ENCODE measurements at regions not wholly inside any gene's neighbourhood (a gene's known extent, or its start where the extent isn't known, plus 50 kb on each side); places are given as distances from the start of the nearest gene placed in this dataset.

GRCh38 chr13:110097013-110097412, 209.9 kb downstream of the COL4A1 start:
- no peak for DNase-seq (ENCODE audit: low read depth, low spot score)

- no peak for DNase-seq (ENCODE audit: low read depth, low spot score)
Measured at GRCh38 chr13:110092831-110093247, 214.1 kb downstream of the COL4A1 start.

DNA sequence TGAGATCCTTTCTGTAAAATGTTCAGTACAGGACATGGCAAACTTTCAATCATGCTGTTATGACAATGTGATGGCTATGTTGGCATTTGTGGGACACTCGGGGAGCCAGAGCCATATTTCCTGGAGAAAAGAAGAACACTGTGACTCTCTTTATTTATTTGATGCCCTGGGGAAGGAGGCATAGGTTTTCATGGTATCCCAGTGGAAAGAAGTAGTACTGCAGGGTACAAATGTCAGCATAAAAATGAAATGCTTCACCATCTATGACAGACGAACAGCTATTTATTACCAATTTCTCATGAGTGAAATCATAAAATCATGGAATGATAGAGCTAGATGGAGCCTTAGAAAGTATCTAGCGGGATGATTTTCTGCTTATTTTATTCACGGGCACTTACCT, 217.1 kb downstream of the COL4A1 start:
- DNase-seq (ENCODE audit: low read depth, low spot score) = no peak

GRCh38 chr13:110089100-110089499, 217.9 kb downstream of the COL4A1 start:
- DNase-seq (ENCODE audit: low read depth, low spot score) = no peak

- no peak for DNase-seq (ENCODE audit: low read depth, low spot score)
Measured at GRCh38 chr13:110073982-110074381, 233.0 kb downstream of the COL4A1 start.

- DNase-seq (ENCODE audit: low read depth, low spot score) = no peak
Measured at GRCh38 chr13:110070511-110071120, 236.3 kb downstream of the COL4A1 start.

DNA sequence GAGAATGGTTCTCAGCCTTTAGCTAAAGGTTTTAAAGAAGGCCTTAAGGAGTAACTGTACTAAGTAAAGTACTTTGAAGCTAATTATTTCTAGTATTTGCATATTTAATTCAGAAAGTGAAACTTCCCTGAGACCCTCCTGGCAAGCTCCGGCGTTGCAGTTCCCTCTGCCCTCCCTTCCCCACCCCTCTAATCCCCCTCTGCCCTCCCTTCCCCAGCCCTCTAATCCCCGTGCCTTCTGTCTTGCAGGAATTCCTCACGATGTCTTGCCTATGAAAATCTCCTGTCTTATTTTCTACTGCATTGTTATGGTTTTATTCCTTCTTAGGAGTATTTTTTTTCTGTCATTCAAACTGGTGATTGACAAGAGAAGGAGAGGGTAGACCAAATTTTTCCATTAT, 236.9 kb downstream of the COL4A1 start:
- DNase-seq (ENCODE audit: low read depth, low spot score) = no peak

DNA sequence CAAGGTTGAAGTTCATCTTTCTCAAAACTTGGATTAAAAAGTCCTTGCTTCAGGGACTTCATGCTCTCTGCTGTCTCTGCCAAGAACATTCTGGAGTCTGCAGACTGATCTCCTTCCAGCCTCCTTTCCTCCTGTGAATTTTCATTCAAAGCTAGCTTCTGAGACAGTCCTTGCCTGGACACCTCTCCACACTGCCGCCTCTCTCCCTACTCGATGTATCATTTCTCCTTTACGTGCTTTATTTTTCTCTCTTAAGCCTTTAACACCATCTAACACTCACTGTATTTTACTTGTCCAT, 238.8 kb downstream of the COL4A1 start:
- DNase-seq (ENCODE audit: low read depth, low spot score) = no peak

- DNase-seq (ENCODE audit: low read depth, low spot score) = no peak
Measured at GRCh38 chr13:110067355-110068175, 239.4 kb downstream of the COL4A1 start.

DNA sequence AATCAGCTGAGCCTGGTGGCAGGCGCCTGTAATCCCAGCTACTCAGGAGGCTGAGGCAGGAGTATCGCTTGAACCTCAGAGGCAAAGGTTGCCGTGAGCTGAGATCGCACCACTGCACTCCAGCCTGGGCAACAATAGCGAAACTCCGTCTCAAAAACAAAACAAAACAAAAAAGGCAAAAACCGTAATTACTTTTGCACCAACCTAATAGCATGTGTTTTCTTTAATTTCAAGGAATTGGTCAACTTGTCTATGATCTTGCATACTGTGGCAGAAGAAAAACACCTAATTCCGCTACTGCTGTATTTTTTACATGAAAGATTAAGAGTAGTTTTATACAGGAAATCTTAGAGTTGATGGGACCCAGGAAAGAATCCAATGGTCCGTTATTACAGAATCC, 241.2 kb downstream of the COL4A1 start:
- DNase-seq (ENCODE audit: low read depth, low spot score) = no peak

- no peak for DNase-seq (ENCODE audit: low read depth, low spot score)
Measured at GRCh38 chr13:110063490-110064421, 243.2 kb downstream of the COL4A1 start.

- no peak for DNase-seq (ENCODE audit: low read depth, low spot score)
Measured at GRCh38 chr13:110062777-110063442, 244.0 kb downstream of the COL4A1 start.

DNA sequence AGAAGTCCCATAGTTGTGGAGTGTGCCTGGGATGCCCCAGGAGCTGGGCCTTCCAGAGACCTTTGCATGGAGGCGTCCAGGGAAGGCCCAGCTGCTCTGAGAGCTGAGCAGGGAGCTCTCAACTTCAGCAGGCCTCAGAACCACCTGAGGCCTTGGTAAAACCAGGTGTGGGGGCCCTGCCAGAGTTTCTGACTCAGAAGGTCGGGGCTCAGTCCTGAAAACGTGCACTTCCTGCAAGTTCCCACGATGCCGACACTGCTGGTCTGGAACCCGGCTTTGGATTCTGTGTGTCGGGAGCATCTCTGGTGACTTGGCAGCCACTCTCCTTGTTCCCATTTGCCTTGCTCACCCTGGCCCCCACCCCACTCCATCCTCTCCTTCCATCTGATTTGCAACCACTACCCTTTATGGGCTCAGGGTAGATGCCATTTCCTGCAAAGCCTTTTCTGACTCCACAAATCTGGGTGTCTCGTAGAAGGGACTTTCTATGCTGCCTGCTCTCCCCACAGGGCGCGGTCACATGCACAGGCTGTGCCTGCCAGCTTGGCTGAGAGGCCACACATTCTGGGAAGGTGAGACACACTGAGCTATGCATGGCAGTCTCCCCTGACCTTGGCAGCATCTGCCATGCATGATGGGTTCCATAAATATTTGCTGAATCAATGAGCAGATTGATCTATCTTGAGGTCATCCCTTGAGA, 244.7 kb downstream of the COL4A1 start:
- no peak for DNase-seq (ENCODE audit: low read depth, low spot score)

DNA sequence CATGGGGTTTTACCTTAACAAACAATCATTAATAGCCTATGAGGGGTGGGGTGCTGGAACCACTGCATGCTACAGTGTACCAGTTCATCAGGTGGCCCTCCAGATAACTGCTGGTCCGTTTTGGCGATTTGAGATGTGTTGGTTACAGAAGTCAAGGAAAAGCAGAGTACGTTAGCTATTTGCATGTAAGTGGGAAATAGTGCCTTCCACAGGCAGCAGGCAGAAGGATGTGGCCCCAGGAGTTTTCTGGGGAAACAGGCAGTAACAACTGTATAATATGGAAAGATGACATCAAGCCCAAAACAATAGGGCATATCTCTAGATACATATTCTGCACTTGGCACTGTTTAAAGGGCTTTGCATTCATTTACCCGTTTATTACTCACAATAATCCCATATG, 245.7 kb downstream of the COL4A1 start:
- DNase-seq (ENCODE audit: low read depth, low spot score) = no peak

GRCh38 chr13:110057052-110057451, 249.9 kb downstream of the COL4A1 start:
- DNase-seq (ENCODE audit: low read depth, low spot score) = no peak

DNA sequence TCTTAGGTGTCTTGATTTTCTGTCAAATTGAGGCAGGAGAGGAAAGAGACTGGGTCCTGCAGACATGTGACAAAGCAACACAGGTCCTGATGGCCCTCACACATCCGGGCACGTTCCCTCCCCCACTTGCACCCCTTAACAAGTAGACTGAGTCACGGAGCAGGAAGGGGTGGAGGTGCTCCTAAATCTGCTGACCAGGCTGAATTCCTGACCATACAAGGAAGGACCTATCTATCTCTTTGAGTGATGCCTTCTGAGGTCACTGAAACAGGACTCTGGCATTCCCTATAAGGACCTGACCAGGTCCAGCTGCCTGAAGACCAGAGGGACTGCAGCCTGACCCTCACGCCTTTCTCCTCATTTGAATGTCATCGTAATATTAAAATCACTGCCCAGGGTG, 250.3 kb downstream of the COL4A1 start:
- DNase-seq (ENCODE audit: low read depth, low spot score) = no peak

GRCh38 chr13:110055089-110055488, 251.9 kb downstream of the COL4A1 start:
- DNase-seq (ENCODE audit: low read depth, low spot score) = no peak

GRCh38 chr13:110054041-110054440, 252.9 kb downstream of the COL4A1 start:
- no peak for DNase-seq (ENCODE audit: low read depth, low spot score)

DNA sequence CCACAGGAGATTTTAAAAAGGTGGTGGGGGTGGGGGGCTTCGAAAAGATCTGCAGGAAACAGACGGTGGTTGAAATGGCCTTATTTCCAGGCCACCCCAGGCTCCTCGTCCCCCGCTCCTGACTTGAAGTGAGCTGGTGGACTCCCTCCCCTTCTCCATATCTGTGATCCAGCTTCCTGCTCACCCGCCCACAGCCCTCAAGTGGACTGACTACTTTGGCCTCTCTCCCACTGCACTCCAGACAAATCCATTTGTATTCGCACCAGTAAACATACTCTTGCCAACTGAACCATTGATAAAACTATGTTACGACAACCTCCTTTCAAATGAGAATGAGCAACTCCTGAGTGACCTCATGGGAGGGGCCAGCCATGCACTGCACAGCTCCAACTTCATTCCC, 259.5 kb downstream of the COL4A1 start:
- no peak for DNase-seq (ENCODE audit: low read depth, low spot score)

DNA sequence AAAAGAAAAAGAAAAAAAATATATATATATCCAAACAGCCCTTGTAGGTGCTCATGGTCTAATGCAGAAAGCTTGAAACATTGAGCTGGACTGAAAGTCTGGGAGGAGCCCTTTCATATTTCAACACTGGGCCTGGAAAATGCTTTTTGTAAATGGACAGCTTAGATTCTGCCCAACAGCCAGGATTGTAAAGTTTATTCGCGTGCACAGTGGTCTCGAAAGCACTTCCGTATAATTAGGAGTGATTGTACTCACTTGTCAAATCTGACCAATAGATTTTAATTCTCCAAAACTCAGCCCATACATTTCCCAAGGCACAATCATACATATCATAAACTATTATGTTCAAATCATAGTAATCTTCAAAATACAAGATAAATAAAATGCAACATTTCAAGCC, 260.1 kb downstream of the COL4A1 start:
- DNase-seq (ENCODE audit: low read depth, low spot score) = no peak

- no peak for DNase-seq (ENCODE audit: low read depth, low spot score)
Measured at GRCh38 chr13:110045919-110046318, 259.5 kb upstream of the IRS2 start.

Data from smooth muscle cell of the brain vasculature (primary cell).